Large intestine (tissue), 3 donors: ENCODE measurements at regions not wholly inside any gene's neighbourhood (a gene's known extent, or its start where the extent isn't known, plus 50 kb on each side); places are given as distances from the start of the nearest gene placed in this dataset.

Source experiments
- DNase-seq, 2 donors: peaks; one replicate each; pipeline versions ENCODE4 v3.0.0 to v3.0.0-alpha.2; 2013
- H3K27ac ChIP-seq: one replicate; pipeline ENCODE4 v1.5.1; 2013; ENCODE audit warnings: low read length
- H3K27me3 ChIP-seq: 2 replicates; pipeline ENCODE4 v1.6.1; 2013; ENCODE audit warnings: low read length; ENCODE audit not compliant: control insufficient read depth, insufficient read depth
- H3K36me3 ChIP-seq: 2 replicates; pipeline ENCODE4 v1.6.1; 2013; ENCODE audit warnings: low read length; ENCODE audit not compliant: control insufficient read depth, insufficient read depth
- H3K4me1 ChIP-seq: one replicate; pipeline ENCODE4 v1.6.1; 2013; ENCODE audit warnings: low read length; ENCODE audit not compliant: control insufficient read depth, insufficient read depth
- H3K4me3 ChIP-seq: one replicate; pipeline ENCODE4 v1.5.1; 2013; ENCODE audit warnings: low read length
- H3K9me3 ChIP-seq: one replicate; pipeline ENCODE4 v1.6.1; 2013; ENCODE audit warnings: mild to moderate bottlenecking, low read depth, low read length, moderate library complexity; ENCODE audit not compliant: control insufficient read depth
- WGBS: methylation state at CpG from one replicate; pipeline ENCODE4 v1.1.5; 2013; ENCODE audit warnings: low lambda C conversion rate; ENCODE audit not compliant: insufficient coverage; 5-methylcytosine and 5-hydroxymethylcytosine counted together

DNA sequence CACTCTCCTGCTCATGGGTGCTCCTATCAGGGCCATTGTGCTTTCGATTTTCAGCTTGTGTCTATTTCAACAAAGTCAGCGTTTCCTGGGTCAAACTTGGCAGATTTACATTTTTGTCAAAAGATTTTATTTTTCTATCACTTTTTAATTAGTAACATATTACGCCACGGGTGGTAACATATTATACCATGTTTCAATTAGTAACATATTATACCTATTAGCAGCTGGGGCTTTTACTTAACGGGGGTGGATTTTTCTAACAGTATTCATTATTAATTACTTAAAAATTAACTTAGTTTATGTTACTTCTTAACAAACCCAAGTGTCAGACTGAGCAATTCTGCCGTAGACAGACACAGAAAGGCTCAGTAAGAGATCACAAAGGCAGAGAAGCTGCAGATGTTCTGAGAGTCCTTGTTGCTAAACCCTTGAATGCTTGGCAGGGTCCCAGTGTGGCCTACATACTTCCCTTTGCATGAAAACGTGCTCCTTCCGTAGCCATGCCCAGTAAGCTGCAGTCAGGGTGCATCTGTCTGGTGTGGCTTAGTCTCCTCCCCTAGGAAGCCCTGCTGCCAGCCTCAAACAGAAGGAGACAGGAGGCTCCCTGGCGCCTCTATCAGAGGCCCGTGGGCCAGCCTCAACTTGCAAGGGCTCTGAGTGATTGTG lies 263.1 kb upstream of the CXCL12 start:
- Histone ChIP-seq H3K36me3 (no peaks in the 10 kb centered on the region), H3K9me3 (no peaks in the 10 kb centered on the region), H3K27ac (no peak overlapping the region), H3K27me3 (no peaks in the 10 kb centered on the region), H3K4me1 (no peaks in the 10 kb centered on the region), H3K4me3 (no peak overlapping the region)
- DNase-seq: no peak
- WGBS: 79% methylated on average over 2 of the region's 10 CpGs

DNA sequence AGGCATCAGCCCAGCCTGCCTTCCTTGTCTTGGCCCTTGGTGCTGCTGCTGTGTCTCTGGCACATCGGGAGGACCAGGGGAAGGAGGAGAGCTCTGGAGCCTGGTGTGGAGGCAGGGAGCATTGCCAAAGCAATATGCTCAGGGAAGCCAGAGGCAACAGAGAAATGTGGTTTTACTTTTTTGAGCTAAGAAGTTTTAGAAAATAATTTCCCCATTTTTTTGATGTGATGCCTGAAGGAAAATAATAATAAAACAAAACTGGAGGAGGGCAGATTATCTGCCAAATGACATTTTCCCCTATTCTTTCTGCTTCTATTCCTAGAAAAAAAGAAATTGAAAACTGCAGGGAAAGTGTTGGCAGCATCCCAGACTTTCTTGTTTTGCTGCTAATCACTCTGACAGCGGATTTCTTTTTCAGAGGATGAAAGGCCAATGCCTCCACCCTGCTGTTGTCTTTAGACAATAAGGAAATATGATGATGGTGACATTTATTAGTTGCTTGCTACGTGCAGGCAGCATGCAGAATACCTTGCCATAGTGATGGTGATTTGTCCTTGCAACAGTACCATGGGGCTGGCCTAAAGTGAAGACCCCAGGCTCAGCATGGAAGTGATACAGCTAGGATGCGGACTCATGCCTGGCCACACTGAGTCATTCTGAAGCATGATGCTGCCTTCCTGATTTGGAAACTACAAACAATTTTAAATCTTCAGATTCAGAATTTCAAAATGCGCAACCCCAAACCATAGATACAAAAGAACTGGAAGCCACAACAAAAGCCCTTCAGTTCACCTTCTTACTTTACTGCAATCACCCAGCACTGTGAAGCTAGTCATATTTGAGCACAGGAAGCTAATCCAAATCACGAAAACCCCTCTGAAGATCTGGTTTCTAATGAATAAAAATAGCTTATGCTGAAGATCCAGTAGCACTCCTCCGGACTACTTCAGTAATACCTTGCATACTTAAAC lies 260.2 kb upstream of the TMEM72 start:
- DNase-seq: no peak
- no peak overlapping the region for H3K27ac ChIP-seq
- H3K4me1 ChIP-seq: no peaks in the 10 kb centered on the region
- no peaks in the 10 kb centered on the region for H3K27me3 ChIP-seq
- H3K36me3 ChIP-seq: no peaks in the 10 kb centered on the region
- 83% methylated on average over 1 of the region's 7 CpGs for WGBS
- no peak overlapping the region for H3K4me3 ChIP-seq
- H3K9me3 ChIP-seq: no peaks in the 10 kb centered on the region

DNA sequence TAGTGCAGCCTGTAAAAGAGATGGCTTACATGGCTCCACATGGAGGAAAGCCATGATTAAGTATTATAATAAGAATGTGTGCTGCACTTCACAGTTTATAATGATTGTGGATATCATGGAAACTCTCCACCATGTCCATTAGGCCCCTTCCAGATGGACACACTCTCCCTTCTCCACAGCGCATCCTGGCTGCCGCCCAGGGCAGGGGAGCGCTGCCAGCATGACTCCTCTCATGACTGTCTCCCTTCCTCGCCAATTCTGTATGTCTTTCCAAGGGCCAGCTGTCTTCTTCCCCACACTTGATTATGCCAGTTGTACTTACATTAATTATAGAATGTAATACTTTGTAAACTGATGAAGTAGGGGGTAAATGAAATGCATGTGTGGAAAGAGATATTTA lies 259.3 kb upstream of the TMEM72 start:
- WGBS: no CpG with 5 or more reads among the region's 4 CpGs
- H3K27ac ChIP-seq: no peak overlapping the region
- peak in 1 of 2 donors; percentile 12 for DNase-seq

DNA sequence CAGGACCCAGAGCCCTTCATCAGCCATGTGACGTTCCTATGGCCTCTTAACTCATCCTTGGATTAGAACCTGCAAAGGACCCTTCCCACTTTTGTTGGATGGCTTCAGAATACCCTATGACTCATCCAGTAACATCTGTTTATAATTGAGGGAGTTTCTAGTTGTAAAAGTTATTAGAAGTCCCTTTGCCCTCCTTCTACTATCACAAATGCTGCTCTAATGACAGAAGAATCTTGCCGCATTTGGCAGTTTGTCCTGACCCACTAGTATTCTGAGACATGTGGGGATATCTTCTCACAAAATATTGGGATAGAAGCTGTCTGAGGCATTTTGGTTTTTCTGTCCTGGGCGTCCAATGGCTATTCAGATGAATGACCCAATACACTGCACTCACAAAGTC lies 251.8 kb upstream of the TMEM72 start:
- no peaks in the 10 kb centered on the region for H3K27me3 ChIP-seq
- H3K4me1 ChIP-seq: no peaks in the 10 kb centered on the region
- no peak for DNase-seq
- no peaks in the 10 kb centered on the region for H3K9me3 ChIP-seq
- no peaks in the 10 kb centered on the region for H3K36me3 ChIP-seq
- no CpG with 5 or more reads among the region's 3 CpGs for WGBS
- no peak overlapping the region for H3K27ac ChIP-seq
- H3K4me3 ChIP-seq: no peak overlapping the region

More for the DNA sequence above, 259.3 kb upstream of the TMEM72 start:
- Histone ChIP-seq H3K36me3 (no peaks in the 10 kb centered on the region), H3K9me3 (no peaks in the 10 kb centered on the region), H3K27me3 (no peaks in the 10 kb centered on the region), H3K4me3 (no peak overlapping the region), H3K4me1 (no peaks in the 10 kb centered on the region)

DNA sequence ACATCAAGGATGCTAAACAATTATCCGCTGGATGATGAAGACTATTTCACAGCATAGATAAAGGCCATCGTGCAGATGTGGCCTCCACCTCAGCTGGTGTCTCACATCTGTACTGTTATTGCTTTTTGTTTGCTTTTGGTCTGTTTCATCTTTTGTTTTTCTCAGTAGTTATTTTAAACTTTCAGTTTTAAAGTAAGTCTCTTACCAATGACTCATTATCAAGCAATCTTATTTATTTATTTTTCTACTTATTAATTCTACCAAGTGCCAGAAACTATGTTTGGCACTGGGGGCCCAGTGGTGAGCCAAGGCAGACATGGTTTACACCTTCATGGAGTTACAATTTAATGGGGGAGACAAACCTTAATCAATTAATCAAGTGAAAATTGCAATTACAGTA lies 250.9 kb upstream of the TMEM72 start:
- H3K36me3 ChIP-seq: no peaks in the 10 kb centered on the region
- no peaks in the 10 kb centered on the region for H3K27me3 ChIP-seq
- H3K4me1 ChIP-seq: no peaks in the 10 kb centered on the region
- H3K4me3 ChIP-seq: no peak overlapping the region
- no peak for DNase-seq
- no peaks in the 10 kb centered on the region for H3K9me3 ChIP-seq
- no peak overlapping the region for H3K27ac ChIP-seq
- WGBS: 80% methylated on average over 1 of the region's 2 CpGs

DNA sequence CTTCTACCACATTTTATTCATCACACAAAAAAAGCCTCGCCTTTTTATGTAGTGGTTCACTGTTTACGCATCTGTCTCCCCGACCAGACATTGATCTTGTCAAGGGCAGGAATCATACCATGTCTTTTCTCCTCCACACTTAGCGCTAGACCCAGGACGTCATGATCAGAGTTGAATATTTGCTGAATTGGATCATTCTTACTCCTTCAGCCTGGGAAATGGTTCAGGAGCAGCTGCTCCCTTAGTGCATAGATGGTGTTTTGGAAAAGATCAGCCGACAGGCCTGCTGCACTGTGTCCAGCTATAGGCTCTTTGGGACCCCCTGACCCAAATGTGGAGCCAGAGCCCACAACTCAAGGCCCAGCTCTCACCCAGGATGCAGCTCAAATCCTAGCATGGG lies 249.1 kb upstream of the TMEM72 start:
- Histone ChIP-seq H3K4me3 (no peak overlapping the region), H3K27me3 (no peaks in the 10 kb centered on the region), H3K36me3 (no peaks in the 10 kb centered on the region), H3K27ac (no peak overlapping the region), H3K4me1 (no peaks in the 10 kb centered on the region), H3K9me3 (no peaks in the 10 kb centered on the region)
- WGBS: 82% methylated on average over 3 of the region's 6 CpGs
- DNase-seq: no peak

DNA sequence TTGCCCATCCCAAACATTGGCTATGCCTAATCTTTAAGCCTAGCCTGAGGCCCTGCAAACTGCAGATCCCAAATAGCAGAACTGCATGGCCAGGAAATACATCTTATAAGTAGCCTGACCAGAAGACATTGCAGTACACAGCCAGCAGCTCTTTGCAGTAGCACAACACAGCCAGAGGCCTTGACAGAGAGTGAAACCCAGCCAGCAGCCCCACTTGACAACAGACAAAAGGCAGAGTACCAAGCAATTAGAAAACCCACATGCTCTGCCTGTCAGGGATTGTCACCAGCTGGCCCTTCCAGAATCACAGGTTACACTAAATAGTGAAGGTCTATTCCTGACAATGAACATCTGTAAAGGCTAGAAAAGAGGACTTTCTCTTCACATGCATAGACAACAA lies 242.8 kb upstream of the TMEM72 start:
- H3K4me1 ChIP-seq: no peaks in the 10 kb centered on the region
- no peak for DNase-seq
- no peak overlapping the region for H3K4me3 ChIP-seq
- no peaks in the 10 kb centered on the region for H3K27me3 ChIP-seq
- no peak overlapping the region for H3K27ac ChIP-seq
- H3K36me3 ChIP-seq: no peaks in the 10 kb centered on the region
- no peaks in the 10 kb centered on the region for H3K9me3 ChIP-seq

DNA sequence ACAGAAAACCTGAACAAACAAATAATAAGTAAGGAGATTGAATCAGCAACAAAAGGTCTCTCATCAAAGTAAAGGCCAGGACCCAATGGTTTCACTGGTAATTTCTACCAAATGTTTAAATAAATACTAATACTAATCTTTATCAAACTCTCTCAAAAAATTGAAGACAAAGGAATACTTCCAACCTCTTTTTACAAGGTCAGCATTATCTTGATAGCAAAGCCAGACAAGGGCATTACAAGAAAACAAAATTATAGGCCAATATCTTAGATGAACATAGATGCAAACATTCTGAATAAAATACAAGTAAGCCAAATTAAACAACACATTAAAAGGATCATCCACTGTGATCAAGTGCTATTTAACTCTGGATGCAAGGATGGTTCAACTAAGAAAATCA lies 239.8 kb upstream of the TMEM72 start:
- no peak overlapping the region for H3K27ac ChIP-seq

DNA sequence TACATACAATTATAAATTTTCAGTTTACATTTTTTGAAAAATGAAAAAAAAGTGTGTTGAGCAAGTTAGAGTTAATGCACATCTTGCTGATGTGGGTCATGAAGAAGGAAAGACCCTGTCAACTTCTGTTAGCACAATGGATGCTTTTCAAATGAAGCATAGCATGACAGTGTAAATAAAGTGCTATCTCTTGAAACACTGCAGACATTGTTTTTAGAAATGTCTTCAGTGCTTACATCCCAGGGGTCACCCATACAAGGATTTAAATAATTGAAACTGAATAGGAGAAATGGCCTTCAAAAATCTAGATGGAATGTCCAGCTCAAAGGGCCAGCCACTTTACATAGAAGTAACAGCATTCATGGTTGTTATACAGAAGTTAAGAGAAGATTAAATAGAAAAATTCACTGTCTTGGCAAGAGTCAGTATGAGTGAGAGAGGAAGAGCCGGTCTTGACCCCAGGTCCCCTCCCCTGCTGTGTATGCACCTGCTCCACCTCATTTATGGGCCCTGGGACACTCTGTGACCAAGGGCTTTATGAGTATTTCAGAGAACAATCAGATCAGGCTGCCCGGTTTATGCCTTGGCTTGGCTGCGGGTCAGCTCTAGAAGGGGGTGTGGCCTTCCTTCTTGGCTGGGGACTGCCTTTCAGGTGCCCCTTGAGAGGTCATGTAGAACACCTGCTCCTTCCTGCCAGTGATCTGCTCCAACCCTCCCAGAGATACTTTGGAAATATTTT lies 237.7 kb upstream of the TMEM72 start:
- Histone ChIP-seq H3K4me1 (no peaks in the 10 kb centered on the region), H3K27ac (no peak overlapping the region), H3K27me3 (no peaks in the 10 kb centered on the region), H3K9me3 (no peaks in the 10 kb centered on the region), H3K36me3 (no peaks in the 10 kb centered on the region), H3K4me3 (no peak overlapping the region)
- WGBS: no CpG with 5 or more reads among the region's 3 CpGs
- no peak for DNase-seq

More for the DNA sequence above, 239.8 kb upstream of the TMEM72 start:
- no peak overlapping the region for H3K4me3 ChIP-seq
- no peaks in the 10 kb centered on the region for H3K9me3 ChIP-seq
- no peaks in the 10 kb centered on the region for H3K27me3 ChIP-seq
- no peak for DNase-seq
- no peaks in the 10 kb centered on the region for H3K36me3 ChIP-seq
- H3K4me1 ChIP-seq: no peaks in the 10 kb centered on the region

DNA sequence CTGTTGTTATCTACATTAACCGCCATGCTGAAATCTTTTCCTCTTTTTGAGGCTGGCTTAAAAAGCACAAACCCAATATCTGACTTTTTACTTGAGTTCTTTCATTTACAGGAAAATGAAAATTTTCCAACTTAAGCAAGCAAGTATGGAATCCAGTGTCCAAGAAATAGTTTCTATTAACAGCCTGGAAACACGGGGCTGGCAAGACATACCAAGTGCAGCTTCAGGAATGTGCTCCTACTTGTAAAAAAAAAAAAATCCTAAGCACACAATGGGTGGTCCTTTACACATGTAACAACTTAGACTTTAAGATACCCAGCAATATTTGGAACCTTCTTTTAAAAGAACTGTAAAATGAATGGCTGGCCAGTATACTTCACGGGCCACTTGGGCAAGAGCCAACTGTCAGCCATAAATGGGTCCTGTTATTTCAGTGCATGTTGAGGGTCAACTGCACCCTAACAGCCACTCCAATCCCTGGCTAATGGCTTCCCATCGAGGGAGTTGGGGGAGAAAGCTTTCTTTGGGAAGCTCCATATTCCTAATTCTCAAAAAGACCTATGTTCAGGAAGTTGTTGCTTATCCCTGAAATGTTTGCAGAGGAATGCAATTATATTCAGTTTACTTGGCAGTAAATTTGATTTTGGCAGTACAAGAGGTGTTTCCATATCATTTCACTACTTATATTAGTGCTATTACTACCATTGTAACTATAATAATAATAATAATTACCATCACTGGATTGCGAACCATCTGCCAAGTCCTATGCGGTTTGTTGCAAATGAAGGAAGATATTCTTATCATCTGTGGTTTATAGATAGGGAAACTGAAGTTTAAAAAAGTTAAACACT lies 236.4 kb upstream of the TMEM72 start:
- no peaks in the 10 kb centered on the region for H3K9me3 ChIP-seq
- H3K4me1 ChIP-seq: no peaks in the 10 kb centered on the region
- DNase-seq: no peak
- WGBS: 100% methylated on average over 1 of the region's 6 CpGs
- no peak overlapping the region for H3K27ac ChIP-seq
- no peaks in the 10 kb centered on the region for H3K27me3 ChIP-seq
- H3K4me3 ChIP-seq: no peak overlapping the region
- H3K36me3 ChIP-seq: no peaks in the 10 kb centered on the region
